ENCODE measurements at regions not wholly inside any gene's neighbourhood (a gene's known extent, or its start where the extent isn't known, plus 50 kb on each side); places are given as distances from the start of the nearest gene placed in this dataset.

DNA sequence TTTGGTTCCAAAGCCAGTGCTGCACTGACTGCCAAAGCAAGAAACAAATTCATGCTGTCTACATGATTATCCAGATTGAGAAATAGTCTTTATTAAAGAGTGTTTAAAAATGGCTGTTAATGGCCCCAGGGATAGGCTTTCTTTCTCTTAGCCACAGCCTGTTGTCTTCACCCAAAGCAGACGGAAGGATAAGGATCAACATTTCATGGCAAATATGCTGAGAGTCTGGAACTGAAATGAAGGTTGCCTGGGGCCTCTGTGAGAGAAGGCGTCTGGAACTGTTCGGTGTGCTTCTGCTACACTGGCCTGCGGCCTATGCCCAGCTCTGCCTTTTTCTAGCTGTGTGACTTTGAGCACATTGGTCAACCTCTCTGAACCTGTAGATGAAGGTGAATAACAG, 373.0 kb upstream of the ZFP64 start:
- Histone ChIP-seq H4K20me1 (ENCODE audit: insufficient read depth, low read length) (no peaks in the 10 kb centered on the region), H3K4me1 (ENCODE audit: control insufficient read depth in 1 of 2, insufficient read depth in 2 of 2, low read length in 2 of 2) (no peaks in the 10 kb centered on the region), H3K9ac (ENCODE audit: insufficient read depth, low read length, poor library complexity, severe bottlenecking) (no peak overlapping the region), H3K36me3 (replicated peaks in 1 of 2; ENCODE audit: control insufficient read depth in 1 of 2, insufficient read depth in 2 of 2, low read length in 2 of 2) (no peaks in the 10 kb centered on the region), H3K27ac (ENCODE audit: low read depth in 1 of 2, low read length in 2 of 2) (no peak overlapping the region), H3K4me3 (replicated peaks in 1 of 3; ENCODE audit: low read depth in 2 of 3, low read length in 3 of 3) (no peak overlapping the region), H2AFZ (ENCODE audit: insufficient read depth, low read depth, low read length, poor library complexity, severe bottlenecking) (no peak overlapping the region), H3K79me2 (ENCODE audit: insufficient read depth, low read length) (no peaks in the 10 kb centered on the region), H3K27me3 (ENCODE audit: control insufficient read depth in 2 of 2, insufficient read depth in 2 of 2, low read length in 2 of 2) (no peaks in the 10 kb centered on the region), H3K4me2 (replicated peaks; ENCODE audit: extremely low read depth, low read length, poor library complexity, severe bottlenecking) (no peak overlapping the region), H3K9me3 (replicated peaks in 1 of 2; ENCODE audit: control insufficient read depth in 1 of 2, insufficient read depth in 1 of 2, low read length in 2 of 2) (peaks cover 7 to 18% of the 10 kb centered on the region in 2 donors)
- H3K4me3 Mint-ChIP-seq: no peak overlapping the region
- H3K9me3 Mint-ChIP-seq: peaks cover 8 to 21% (median 15%) of the 10 kb centered on the region in 7 donors
- no peak for DNase-seq
- H3K4me1 Mint-ChIP-seq: no peaks in the 10 kb centered on the region
- TF ChIP-seq CTCF (IDR thresholded peaks at IDR 0.05): no peak
- WGBS (ENCODE audit: insufficient coverage): 77% methylated on average over 2 of the region's 4 CpGs
- no peaks in the 10 kb centered on the region for H3K36me3 Mint-ChIP-seq
- peaks cover 0 to 3% (median 0%) of the 10 kb centered on the region in 3 donors for H3K27me3 Mint-ChIP-seq (ENCODE audit: low read depth in 3 of 3)
- intact Hi-C loops (cut with micrococcal nuclease): no loop called here
- no peak overlapping the region for H3K27ac Mint-ChIP-seq

DNA sequence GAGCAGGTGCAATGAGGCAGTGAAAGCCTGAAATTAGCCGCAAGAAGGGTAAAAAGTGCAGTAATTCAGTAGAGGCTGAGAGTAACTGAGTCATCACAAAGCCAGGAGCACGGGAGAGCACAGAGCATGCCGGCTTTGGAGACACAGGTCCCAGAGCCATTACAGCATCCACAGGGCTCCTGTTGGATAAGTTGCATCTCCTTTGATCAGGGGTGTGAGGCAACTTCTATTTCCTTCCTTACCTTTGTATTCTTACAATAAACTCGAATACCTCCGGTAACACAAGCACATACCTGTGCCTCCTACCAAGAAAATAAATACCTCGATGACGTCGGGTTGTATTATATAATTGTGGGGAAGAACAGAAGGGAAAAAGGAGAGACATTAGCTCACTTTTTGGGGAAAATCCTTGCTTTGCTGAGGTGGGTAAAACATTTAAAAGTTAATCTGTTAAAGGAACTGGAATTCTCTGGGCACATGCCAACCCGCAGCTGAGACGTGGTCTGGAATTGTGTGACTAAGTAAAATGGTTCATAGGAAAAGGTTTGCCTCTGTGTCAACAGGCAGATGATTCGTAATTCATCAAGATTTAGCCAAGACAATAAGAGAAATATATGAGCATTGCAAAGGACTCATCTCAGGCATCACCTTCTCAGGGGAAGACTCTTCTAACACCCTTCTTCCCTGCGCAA, 360.7 kb upstream of the ZFP64 start:
- WGBS (ENCODE audit: insufficient coverage): 63% methylated on average over 3 of the region's 12 CpGs
- DNase-seq: no peak
- H2AFZ ChIP-seq (ENCODE audit: insufficient read depth, low read depth, low read length, poor library complexity, severe bottlenecking): no peak overlapping the region
- intact Hi-C loops (cut with micrococcal nuclease): no loop called here
- Mint-ChIP-seq H3K4me3 (no peak overlapping the region), H3K36me3 (no peaks in the 10 kb centered on the region), H3K4me1 (no peaks in the 10 kb centered on the region), H3K9me3 (peaks cover 0 to 12% (median 6%) of the 10 kb centered on the region in 7 donors), H3K27ac (no peak overlapping the region), H3K27me3 (ENCODE audit: low read depth in 3 of 3) (no peaks in the 10 kb centered on the region)
- no peaks in the 10 kb centered on the region for H3K36me3 ChIP-seq (replicated peaks in 1 of 2; ENCODE audit: control insufficient read depth in 1 of 2, insufficient read depth in 2 of 2, low read length in 2 of 2)
- no peaks in the 10 kb centered on the region for H4K20me1 ChIP-seq (ENCODE audit: insufficient read depth, low read length)
- H3K4me3 ChIP-seq (replicated peaks in 1 of 3; ENCODE audit: low read depth in 2 of 3, low read length in 3 of 3): no peak overlapping the region
- H3K9me3 ChIP-seq (replicated peaks in 1 of 2; ENCODE audit: control insufficient read depth in 1 of 2, insufficient read depth in 1 of 2, low read length in 2 of 2): no peaks in the 10 kb centered on the region
- TF ChIP-seq CTCF (IDR thresholded peaks at IDR 0.05): no peak
- H3K79me2 ChIP-seq (ENCODE audit: insufficient read depth, low read length): no peaks in the 10 kb centered on the region
- H3K27me3 ChIP-seq (ENCODE audit: control insufficient read depth in 2 of 2, insufficient read depth in 2 of 2, low read length in 2 of 2): no peaks in the 10 kb centered on the region
- H3K27ac ChIP-seq (ENCODE audit: low read depth in 1 of 2, low read length in 2 of 2): no peak overlapping the region
- H3K9ac ChIP-seq (ENCODE audit: insufficient read depth, low read length, poor library complexity, severe bottlenecking): no peak overlapping the region
- no peaks in the 10 kb centered on the region for H3K4me1 ChIP-seq (ENCODE audit: control insufficient read depth in 1 of 2, insufficient read depth in 2 of 2, low read length in 2 of 2)
- H3K4me2 ChIP-seq (replicated peaks; ENCODE audit: extremely low read depth, low read length, poor library complexity, severe bottlenecking): no peak overlapping the region

Data from CD14-positive monocyte (primary cell).